GM21619 (cell line): ENCODE measurements at regions not wholly inside any gene's neighbourhood (a gene's known extent, or its start where the extent isn't known, plus 50 kb on each side); places are given as distances from the start of the nearest gene placed in this dataset.

Experiments used
- ATAC-seq: cut with Tn5 transposase; IDR thresholded peaks from one replicate; pipeline ENCODE4 v1.9.1; 2021; ENCODE audit not compliant: unreplicated experiment

GRCh38 chr4:178480105-178480504 lies 1037.9 kb upstream of the AGA start:
- ATAC-seq = no peak

- ATAC-seq = no peak
These were observed 1038.6 kb upstream of the AGA start for GRCh38 chr4:178480881-178481280.

GRCh38 chr4:178481564-178481963 lies 1039.3 kb upstream of the AGA start:
- ATAC-seq = no peak

GRCh38 chr4:178523038-178523437 lies 1080.8 kb upstream of the AGA start:
- no peak for ATAC-seq

- ATAC-seq = no peak
These were observed 1093.8 kb upstream of the AGA start for GRCh38 chr4:178535939-178536579.

GRCh38 chr4:178553201-178553600 lies 1111.0 kb upstream of the AGA start:
- no peak for ATAC-seq

GRCh38 chr4:178554352-178554751 lies 1112.1 kb upstream of the AGA start:
- ATAC-seq = no peak

GRCh38 chr4:178556796-178557195 lies 1114.6 kb upstream of the AGA start:
- ATAC-seq = no peak

- ATAC-seq = no peak
These were observed 1135.7 kb upstream of the AGA start for GRCh38 chr4:178577933-178578332.

- no peak for ATAC-seq
These were observed 1153.4 kb upstream of the AGA start for GRCh38 chr4:178595500-178596138.

- no peak for ATAC-seq
These were observed 1156.4 kb upstream of the AGA start for GRCh38 chr4:178598672-178599071.

- no peak for ATAC-seq
These were observed 1157.3 kb upstream of the AGA start for GRCh38 chr4:178599521-178599920.

- no peak for ATAC-seq
These were observed 1160.6 kb upstream of the AGA start for GRCh38 chr4:178602833-178603232.

GRCh38 chr4:178611062-178611461 lies 1168.8 kb upstream of the AGA start:
- no peak for ATAC-seq

GRCh38 chr4:178612733-178613132 lies 1170.5 kb upstream of the AGA start:
- no peak for ATAC-seq

- ATAC-seq = no peak
These were observed 1190.2 kb upstream of the AGA start for GRCh38 chr4:178632415-178632814.

- ATAC-seq = no peak
These were observed 1191.0 kb upstream of the AGA start for GRCh38 chr4:178633263-178633662.

- ATAC-seq = no peak
These were observed 1222.4 kb upstream of the AGA start for GRCh38 chr4:178664621-178665020.

- no peak for ATAC-seq
These were observed 1223.7 kb upstream of the AGA start for GRCh38 chr4:178665916-178666315.

- no peak for ATAC-seq
These were observed 1229.5 kb upstream of the AGA start for GRCh38 chr4:178671766-178672165.

- no peak for ATAC-seq
These were observed 1230.3 kb upstream of the AGA start for GRCh38 chr4:178672512-178672911.

- no peak for ATAC-seq
These were observed 1239.6 kb upstream of the AGA start for GRCh38 chr4:178681871-178682270.

- ATAC-seq = no peak
These were observed 1247.7 kb upstream of the AGA start for GRCh38 chr4:178689926-178690325.
